GM23248 (cell line): ENCODE measurements at regions not wholly inside any gene's neighbourhood (a gene's known extent, or its start where the extent isn't known, plus 50 kb on each side); places are given as distances from the start of the nearest gene placed in this dataset.

Source experiments
- EZH2 ChIP-seq: fragments of 200-600 bp; sonication (generic); IDR thresholded peaks from 2 replicates; pipeline ENCODE4 v1.6.1; 2018; ENCODE audit warnings: antibody characterized with exemption, mild to moderate bottlenecking; ENCODE audit not compliant: insufficient read depth, poor library complexity, severe bottlenecking
- EZH2phosphoT487 ChIP-seq: fragments of 200-600 bp; sonication (generic); IDR thresholded peaks from 2 replicates; pipeline ENCODE4 v1.6.1; 2018; ENCODE audit warnings: antibody characterized with exemption, moderate library complexity, mild to moderate bottlenecking, low read depth; ENCODE audit not compliant: insufficient read depth

DNA sequence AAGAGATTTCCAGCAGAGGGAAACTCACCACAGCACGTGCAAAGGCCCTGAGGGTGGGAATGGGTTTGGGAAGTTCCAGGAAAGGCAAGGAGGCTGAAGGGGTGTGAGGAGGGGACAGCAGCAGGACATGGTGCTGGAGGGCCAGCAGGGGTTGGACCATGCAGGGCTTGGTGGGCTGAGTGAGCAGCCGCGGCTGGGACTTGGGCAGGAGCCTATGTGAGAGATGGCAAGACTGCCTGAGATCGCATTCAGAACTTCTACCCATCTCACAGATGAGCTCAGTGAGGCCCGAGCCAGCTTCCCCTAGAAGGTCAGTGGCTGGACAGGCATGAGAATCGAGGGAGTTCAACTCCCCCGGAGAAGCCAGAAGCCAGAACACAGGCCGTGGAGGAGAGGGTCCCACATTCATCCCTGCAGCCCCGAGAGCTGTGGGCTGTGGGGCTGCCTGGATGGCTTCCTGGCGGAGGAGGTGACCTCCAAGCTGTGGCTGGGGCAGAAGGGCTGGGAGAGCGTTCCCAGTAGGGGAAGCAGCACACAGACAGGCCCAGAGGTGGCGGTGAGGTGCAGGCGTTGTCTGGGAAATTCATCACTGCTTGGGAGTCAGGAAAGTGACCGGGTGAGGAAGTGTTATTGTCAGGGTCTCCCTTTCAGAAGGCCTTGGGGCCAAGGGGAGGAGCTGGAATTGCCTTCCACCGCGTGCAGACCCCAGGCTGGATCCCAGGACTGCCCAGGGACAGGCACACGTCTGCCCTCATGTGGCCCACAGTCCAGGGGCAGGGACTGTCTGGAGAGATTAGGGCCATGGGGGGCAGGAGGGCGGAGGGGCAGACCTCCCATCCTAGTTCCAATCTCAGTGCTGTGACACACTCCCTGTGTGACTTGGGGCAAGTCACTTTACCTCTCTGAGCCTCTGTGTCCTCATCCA, 103.8 kb downstream of the CEBPB start:
- TF ChIP-seq EZH2 (no peak), EZH2phosphoT487 (no peak)
